HG02938 (cell line): ENCODE measurements at regions not wholly inside any gene's neighbourhood (a gene's known extent, or its start where the extent isn't known, plus 50 kb on each side); places are given as distances from the start of the nearest gene placed in this dataset.

Source experiments
- ATAC-seq: cut with Tn5 transposase; IDR thresholded peaks from one replicate; pipeline ENCODE4 v1.9.1; 2021; ENCODE audit warnings: mild to moderate bottlenecking, moderate library complexity; ENCODE audit not compliant: unreplicated experiment

GRCh38 chr3:68176600-68176999 is 522.2 kb upstream of the SUCLG2 start:
- no peak for ATAC-seq

- ATAC-seq = no peak
Measured at GRCh38 chr3:68173012-68173634, 518.7 kb upstream of the SUCLG2 start.

GRCh38 chr3:68172039-68172438 is 517.6 kb upstream of the SUCLG2 start:
- ATAC-seq = no peak

GRCh38 chr3:68163968-68164367 is 509.6 kb upstream of the SUCLG2 start:
- ATAC-seq = no peak

- no peak for ATAC-seq
Measured at GRCh38 chr3:68163062-68163461, 508.6 kb upstream of the SUCLG2 start.

GRCh38 chr3:68162644-68163043 is 508.2 kb upstream of the SUCLG2 start:
- no peak for ATAC-seq

- no peak for ATAC-seq
Measured at GRCh38 chr3:68151359-68151758, 496.9 kb upstream of the SUCLG2 start.

GRCh38 chr3:68148447-68148846 is 494.0 kb upstream of the SUCLG2 start:
- no peak for ATAC-seq

- no peak for ATAC-seq
Measured at GRCh38 chr3:68142441-68142840, 488.0 kb upstream of the SUCLG2 start.

- no peak for ATAC-seq
Measured at GRCh38 chr3:68139897-68140296, 485.5 kb upstream of the SUCLG2 start.

- no peak for ATAC-seq
Measured at GRCh38 chr3:68136411-68136810, 482.0 kb upstream of the SUCLG2 start.

- ATAC-seq = no peak
Measured at GRCh38 chr3:68135067-68135466, 480.7 kb upstream of the SUCLG2 start.

GRCh38 chr3:68129065-68129464 is 474.7 kb upstream of the SUCLG2 start:
- no peak for ATAC-seq

GRCh38 chr3:68123231-68123630 is 468.8 kb upstream of the SUCLG2 start:
- no peak for ATAC-seq

- no peak for ATAC-seq
Measured at GRCh38 chr3:68121287-68121686, 466.9 kb upstream of the SUCLG2 start.

- ATAC-seq = no peak
Measured at GRCh38 chr3:68116580-68116979, 462.2 kb upstream of the SUCLG2 start.

- ATAC-seq = no peak
Measured at GRCh38 chr3:68103811-68104210, 449.4 kb upstream of the SUCLG2 start.

- ATAC-seq = no peak
Measured at GRCh38 chr3:68090571-68090970, 436.2 kb upstream of the SUCLG2 start.

GRCh38 chr3:68089572-68090011 is 435.2 kb upstream of the SUCLG2 start:
- ATAC-seq = no peak

GRCh38 chr3:68088636-68089035 is 434.2 kb upstream of the SUCLG2 start:
- no peak for ATAC-seq

GRCh38 chr3:68088216-68088615 is 433.8 kb upstream of the SUCLG2 start:
- no peak for ATAC-seq

GRCh38 chr3:68072062-68072461 is 417.6 kb upstream of the SUCLG2 start:
- ATAC-seq = no peak

- ATAC-seq = no peak
Measured at GRCh38 chr3:68070186-68070585, 415.8 kb upstream of the SUCLG2 start.
